ENCODE measurements at regions not wholly inside any gene's neighbourhood (a gene's known extent, or its start where the extent isn't known, plus 50 kb on each side); places are given as distances from the start of the nearest gene placed in this dataset.

DNA sequence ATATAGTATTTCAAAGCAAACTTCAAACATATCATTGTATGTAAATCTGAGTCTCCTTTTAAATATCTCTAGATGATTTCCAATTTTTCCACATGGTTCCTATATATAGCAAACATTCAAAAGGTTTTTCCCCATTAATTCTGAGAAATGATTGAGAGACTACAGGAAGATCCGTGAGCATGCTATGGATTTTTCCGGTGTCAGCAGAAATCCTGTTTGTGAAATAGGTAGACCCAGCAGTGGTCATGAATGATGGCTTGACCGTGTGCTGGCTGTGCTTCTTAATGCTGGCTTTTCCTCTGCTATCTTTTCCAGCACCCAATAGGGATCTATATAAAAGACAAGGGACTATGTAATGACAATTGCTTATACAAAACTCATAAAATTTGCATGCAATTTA is 485.3 kb downstream of the PSAT1 start:
- no peak for TF ChIP-seq JUN (IDR thresholded peaks at IDR 0.05; ENCODE audit: borderline replicate concordance, insufficient read depth, insufficient read length, low read depth)
- TF ChIP-seq, protein P1, sequence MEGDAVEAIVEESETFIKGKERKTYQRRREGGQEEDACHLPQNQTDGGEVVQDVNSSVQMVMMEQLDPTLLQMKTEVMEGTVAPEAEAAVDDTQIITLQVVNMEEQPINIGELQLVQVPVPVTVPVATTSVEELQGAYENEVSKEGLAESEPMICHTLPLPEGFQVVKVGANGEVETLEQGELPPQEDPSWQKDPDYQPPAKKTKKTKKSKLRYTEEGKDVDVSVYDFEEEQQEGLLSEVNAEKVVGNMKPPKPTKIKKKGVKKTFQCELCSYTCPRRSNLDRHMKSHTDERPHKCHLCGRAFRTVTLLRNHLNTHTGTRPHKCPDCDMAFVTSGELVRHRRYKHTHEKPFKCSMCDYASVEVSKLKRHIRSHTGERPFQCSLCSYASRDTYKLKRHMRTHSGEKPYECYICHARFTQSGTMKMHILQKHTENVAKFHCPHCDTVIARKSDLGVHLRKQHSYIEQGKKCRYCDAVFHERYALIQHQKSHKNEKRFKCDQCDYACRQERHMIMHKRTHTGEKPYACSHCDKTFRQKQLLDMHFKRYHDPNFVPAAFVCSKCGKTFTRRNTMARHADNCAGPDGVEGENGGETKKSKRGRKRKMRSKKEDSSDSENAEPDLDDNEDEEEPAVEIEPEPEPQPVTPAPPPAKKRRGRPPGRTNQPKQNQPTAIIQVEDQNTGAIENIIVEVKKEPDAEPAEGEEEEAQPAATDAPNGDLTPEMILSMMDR (IDR thresholded peaks at IDR 0.05; ENCODE audit: extremely low read depth in 1 of 2, insufficient read depth in 1 of 2, low read depth in 1 of 2, low read length in 2 of 2), result no peak
- TF ChIP-seq POLR2A (IDR thresholded peaks at IDR 0.05; ENCODE audit: low read depth, low read length), result no peak
- TF ChIP-seq, protein P2, sequence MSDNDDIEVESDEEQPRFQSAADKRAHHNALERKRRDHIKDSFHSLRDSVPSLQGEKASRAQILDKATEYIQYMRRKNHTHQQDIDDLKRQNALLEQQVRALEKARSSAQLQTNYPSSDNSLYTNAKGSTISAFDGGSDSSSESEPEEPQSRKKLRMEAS (IDR thresholded peaks at IDR 0.05; ENCODE audit: insufficient read depth, insufficient read length), result no peak
